Activated T-cell treated with anti-CD3 and anti-CD28 coated beads, Interleukin-2, amount 50 U/mL, for 24 hours (primary cell): ENCODE measurements at regions not wholly inside any gene's neighbourhood (a gene's known extent, or its start where the extent isn't known, plus 50 kb on each side); places are given as distances from the start of the nearest gene placed in this dataset.
"Not testable (repeated sequence)": the region's sequence is repeated elsewhere in the genome, so short reads cannot be mapped to it uniquely, and the experiment has no call there.

Source experiments
- DNase-seq: peaks from one replicate; pipeline ENCODE4 v3.0.0-alpha.2; 2020
- H3K27ac Mint-ChIP-seq: 2 replicates; pipeline ENCODE4 v1.8.0; 2020; ENCODE audit warnings: mild to moderate bottlenecking, mixed read lengths
- H3K27me3 Mint-ChIP-seq: 2 replicates; pipeline ENCODE4 v1.8.0; 2020; ENCODE audit warnings: mixed read lengths
- H3K36me3 Mint-ChIP-seq: 2 replicates; pipeline ENCODE4 v1.8.0; 2020; ENCODE audit warnings: low read depth, mixed read lengths
- H3K4me1 Mint-ChIP-seq: 2 replicates; pipeline ENCODE4 v1.8.0; 2020; ENCODE audit warnings: low read depth, mixed read lengths
- H3K4me3 Mint-ChIP-seq: 2 replicates; pipeline ENCODE4 v1.8.0; 2020; ENCODE audit warnings: mild to moderate bottlenecking, moderate library complexity, mixed read lengths
- H3K9me3 Mint-ChIP-seq: 2 replicates; pipeline ENCODE4 v1.8.0; 2020; ENCODE audit warnings: mixed read lengths

- Mint-ChIP-seq H3K4me1 (no peaks in the 10 kb centered on the region), H3K9me3 (peaks cover 6% of the 10 kb centered on the region), H3K27me3 (no peaks in the 10 kb centered on the region), H3K4me3 (no peak overlapping the region), H3K36me3 (no peaks in the 10 kb centered on the region), H3K27ac (no peak overlapping the region)
- DNase-seq = no peak
These were observed 156.6 kb upstream of the SEMA3D start for GRCh38 chr7:85343484-85343883.

GRCh38 chr7:85342781-85343180 lies 155.9 kb upstream of the SEMA3D start:
- Mint-ChIP-seq H3K27me3 (no peaks in the 10 kb centered on the region), H3K9me3 (peaks cover 6% of the 10 kb centered on the region), H3K27ac (no peak overlapping the region), H3K36me3 (no peaks in the 10 kb centered on the region), H3K4me3 (no peak overlapping the region), H3K4me1 (no peaks in the 10 kb centered on the region)
- no peak for DNase-seq

GRCh38 chr7:85341973-85342372 lies 155.1 kb upstream of the SEMA3D start:
- no peaks in the 10 kb centered on the region for H3K36me3 Mint-ChIP-seq
- H3K4me1 Mint-ChIP-seq = no peaks in the 10 kb centered on the region
- peaks cover 6% of the 10 kb centered on the region for H3K9me3 Mint-ChIP-seq
- H3K27me3 Mint-ChIP-seq = no peaks in the 10 kb centered on the region
- DNase-seq = no peak
- no peak overlapping the region for H3K4me3 Mint-ChIP-seq
- no peak overlapping the region for H3K27ac Mint-ChIP-seq

- Mint-ChIP-seq H3K27ac (no peak overlapping the region), H3K4me1 (no peaks in the 10 kb centered on the region), H3K4me3 (no peak overlapping the region), H3K9me3 (peaks cover 6% of the 10 kb centered on the region), H3K36me3 (no peaks in the 10 kb centered on the region), H3K27me3 (no peaks in the 10 kb centered on the region)
- DNase-seq = no peak
These were observed 154.3 kb upstream of the SEMA3D start for GRCh38 chr7:85341121-85341520.

- Mint-ChIP-seq H3K27ac (no peak overlapping the region), H3K9me3 (peaks cover 9% of the 10 kb centered on the region), H3K4me1 (no peaks in the 10 kb centered on the region), H3K4me3 (no peak overlapping the region), H3K36me3 (no peaks in the 10 kb centered on the region), H3K27me3 (no peaks in the 10 kb centered on the region)
- no peak for DNase-seq
These were observed 149.2 kb upstream of the SEMA3D start for GRCh38 chr7:85336086-85336485.

GRCh38 chr7:85335113-85335512 lies 148.3 kb upstream of the SEMA3D start:
- H3K27ac Mint-ChIP-seq, H3K4me3 Mint-ChIP-seq, H3K4me1 Mint-ChIP-seq, H3K36me3 Mint-ChIP-seq, DNase-seq, H3K27me3 Mint-ChIP-seq, H3K9me3 Mint-ChIP-seq: not testable (repeated sequence)

- Mint-ChIP-seq H3K9me3 (peaks cover 6% of the 10 kb centered on the region), H3K27me3 (no peaks in the 10 kb centered on the region), H3K27ac (no peak overlapping the region), H3K4me3 (no peak overlapping the region), H3K4me1 (no peaks in the 10 kb centered on the region), H3K36me3 (no peaks in the 10 kb centered on the region)
- DNase-seq = no peak
These were observed 141.7 kb upstream of the SEMA3D start for GRCh38 chr7:85328456-85328998.

GRCh38 chr7:85324145-85324799 lies 137.4 kb upstream of the SEMA3D start:
- H3K36me3 Mint-ChIP-seq = no peaks in the 10 kb centered on the region
- no peak overlapping the region for H3K27ac Mint-ChIP-seq
- peaks cover 10% of the 10 kb centered on the region for H3K9me3 Mint-ChIP-seq
- H3K4me1 Mint-ChIP-seq = no peaks in the 10 kb centered on the region
- DNase-seq = no peak
- no peaks in the 10 kb centered on the region for H3K27me3 Mint-ChIP-seq
- no peak overlapping the region for H3K4me3 Mint-ChIP-seq

GRCh38 chr7:85322252-85322651 lies 135.4 kb upstream of the SEMA3D start:
- DNase-seq = no peak
- Mint-ChIP-seq H3K27ac (no peak overlapping the region), H3K4me3 (no peak overlapping the region), H3K9me3 (peaks cover 10% of the 10 kb centered on the region), H3K4me1 (no peaks in the 10 kb centered on the region), H3K27me3 (no peaks in the 10 kb centered on the region), H3K36me3 (no peaks in the 10 kb centered on the region)

- no peaks in the 10 kb centered on the region for H3K4me1 Mint-ChIP-seq
- H3K27ac Mint-ChIP-seq = no peak overlapping the region
- H3K27me3 Mint-ChIP-seq = no peaks in the 10 kb centered on the region
- H3K4me3 Mint-ChIP-seq = no peak overlapping the region
- DNase-seq = no peak
- no peaks in the 10 kb centered on the region for H3K36me3 Mint-ChIP-seq
- peaks cover 8% of the 10 kb centered on the region for H3K9me3 Mint-ChIP-seq
These were observed 134.0 kb upstream of the SEMA3D start for GRCh38 chr7:85320699-85321476.

GRCh38 chr7:85316489-85316888 lies 129.6 kb upstream of the SEMA3D start:
- no peaks in the 10 kb centered on the region for H3K4me1 Mint-ChIP-seq
- no peak overlapping the region for H3K27ac Mint-ChIP-seq
- no peaks in the 10 kb centered on the region for H3K36me3 Mint-ChIP-seq
- peaks cover 2% of the 10 kb centered on the region for H3K9me3 Mint-ChIP-seq
- no peaks in the 10 kb centered on the region for H3K27me3 Mint-ChIP-seq
- no peak for DNase-seq
- H3K4me3 Mint-ChIP-seq = no peak overlapping the region

- H3K27ac Mint-ChIP-seq = no peak overlapping the region
- no peaks in the 10 kb centered on the region for H3K4me1 Mint-ChIP-seq
- DNase-seq = no peak
- H3K27me3 Mint-ChIP-seq = no peaks in the 10 kb centered on the region
- H3K36me3 Mint-ChIP-seq = no peaks in the 10 kb centered on the region
- H3K4me3 Mint-ChIP-seq = no peak overlapping the region
- peaks cover 2% of the 10 kb centered on the region for H3K9me3 Mint-ChIP-seq
These were observed 123.4 kb upstream of the SEMA3D start for GRCh38 chr7:85310301-85310700.

- no peaks in the 10 kb centered on the region for H3K4me1 Mint-ChIP-seq
- H3K27me3 Mint-ChIP-seq = no peaks in the 10 kb centered on the region
- no peak overlapping the region for H3K27ac Mint-ChIP-seq
- no peaks in the 10 kb centered on the region for H3K36me3 Mint-ChIP-seq
- H3K9me3 Mint-ChIP-seq = no peaks in the 10 kb centered on the region
- no peak for DNase-seq
- no peak overlapping the region for H3K4me3 Mint-ChIP-seq
These were observed 119.3 kb upstream of the SEMA3D start for GRCh38 chr7:85306115-85306514.

- Mint-ChIP-seq H3K27ac (no peak overlapping the region), H3K27me3 (no peaks in the 10 kb centered on the region), H3K4me3 (no peak overlapping the region), H3K36me3 (no peaks in the 10 kb centered on the region), H3K9me3 (peaks cover 7% of the 10 kb centered on the region), H3K4me1 (no peaks in the 10 kb centered on the region)
- DNase-seq = no peak
These were observed 107.3 kb upstream of the SEMA3D start for GRCh38 chr7:85294176-85294575.

- no peaks in the 10 kb centered on the region for H3K27me3 Mint-ChIP-seq
- H3K36me3 Mint-ChIP-seq = no peaks in the 10 kb centered on the region
- no peak overlapping the region for H3K4me3 Mint-ChIP-seq
- no peaks in the 10 kb centered on the region for H3K4me1 Mint-ChIP-seq
- no peak for DNase-seq
- no peak overlapping the region for H3K27ac Mint-ChIP-seq
- peaks cover 7% of the 10 kb centered on the region for H3K9me3 Mint-ChIP-seq
These were observed 106.2 kb upstream of the SEMA3D start for GRCh38 chr7:85292908-85293576.
